HG03558 (cell line): ENCODE measurements at regions not wholly inside any gene's neighbourhood (a gene's known extent, or its start where the extent isn't known, plus 50 kb on each side); places are given as distances from the start of the nearest gene placed in this dataset.

Source experiments
- ATAC-seq: cut with Tn5 transposase; IDR thresholded peaks from one replicate; pipeline ENCODE4 v1.9.1; 2021; ENCODE audit warnings: moderate number of reproducible peaks; ENCODE audit not compliant: unreplicated experiment; ENCODE audit errors: extremely low read depth

GRCh38 chr4:81904121-81904520 lies 432.4 kb upstream of the RASGEF1B start:
- no peak for ATAC-seq

DNA sequence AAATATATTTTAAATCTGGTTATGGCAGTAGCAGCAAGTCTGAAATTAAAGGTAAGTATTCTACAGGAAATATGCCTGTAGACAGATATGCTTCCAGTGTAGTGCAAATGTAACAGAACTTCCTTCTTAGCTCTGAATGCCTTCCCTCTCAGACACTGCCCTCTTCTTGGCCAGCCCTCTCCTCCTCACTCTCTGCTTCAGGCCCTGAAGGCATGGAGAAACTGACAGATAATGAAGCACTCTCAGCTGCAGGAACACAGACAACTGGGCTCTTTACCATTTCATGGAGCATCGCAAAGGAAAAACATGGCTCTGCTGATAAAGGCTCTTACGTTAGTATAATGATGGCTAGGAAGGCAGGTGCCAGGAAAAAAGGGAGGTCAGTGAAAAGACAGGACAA lies 431.5 kb upstream of the RASGEF1B start:
- no peak for ATAC-seq

DNA sequence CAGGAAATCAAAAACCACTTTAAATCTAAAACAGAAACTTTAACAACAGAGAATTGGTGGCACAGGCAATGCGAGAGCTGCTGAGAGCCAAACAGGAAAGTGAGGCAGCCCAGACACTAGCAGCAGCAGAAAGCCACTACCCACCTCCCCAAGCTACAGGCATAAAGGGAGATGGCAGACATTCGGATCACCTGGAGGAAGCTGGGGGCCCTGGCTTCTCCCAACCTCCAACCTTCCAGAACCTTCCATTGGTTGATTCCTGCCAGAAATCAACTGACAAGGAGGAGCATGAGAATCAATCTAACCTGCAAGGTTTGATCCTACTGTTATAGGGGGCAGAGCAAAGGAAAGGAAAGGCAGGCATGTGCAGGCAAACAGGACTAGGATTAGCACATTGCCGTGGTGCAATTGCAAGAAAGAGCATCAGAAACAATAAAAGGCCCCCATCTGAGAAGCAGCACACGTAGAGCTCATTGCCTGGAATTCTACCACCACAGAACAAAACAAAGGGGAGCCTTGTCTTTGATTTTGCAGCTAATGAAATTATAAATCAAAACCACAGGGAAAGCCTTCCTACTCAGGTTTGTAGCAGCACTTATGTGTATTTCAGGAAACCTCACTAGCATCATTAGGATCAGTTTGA lies 427.3 kb upstream of the RASGEF1B start:
- ATAC-seq: no peak

- no peak for ATAC-seq
Observed at GRCh38 chr4:81896936-81897335, 425.2 kb upstream of the RASGEF1B start.

GRCh38 chr4:81891005-81891996 lies 419.6 kb upstream of the RASGEF1B start:
- ATAC-seq: no peak

- ATAC-seq: no peak
Observed at GRCh38 chr4:81884986-81885385, 413.3 kb upstream of the RASGEF1B start.

GRCh38 chr4:81883530-81884450 lies 412.1 kb upstream of the RASGEF1B start:
- no peak for ATAC-seq

DNA sequence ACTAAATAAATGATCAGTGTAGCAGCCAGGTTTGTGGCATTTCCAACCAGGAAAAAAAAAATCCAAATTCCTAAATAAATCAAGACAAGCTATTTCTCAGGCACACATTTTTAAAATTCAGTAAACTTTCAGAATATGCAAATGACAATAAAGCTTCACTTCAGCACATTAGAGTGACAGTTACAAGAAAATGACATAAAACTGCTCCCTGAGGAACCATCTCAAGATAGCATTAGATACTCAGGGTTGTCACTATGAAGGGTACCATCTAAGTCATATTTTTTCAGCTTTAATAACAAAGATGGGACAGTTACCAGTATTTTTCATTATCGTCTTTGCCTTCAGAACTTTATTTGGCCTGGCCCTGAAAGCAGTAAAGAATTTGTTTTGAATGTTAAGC lies 411.3 kb upstream of the RASGEF1B start:
- ATAC-seq: no peak

- no peak for ATAC-seq
Observed at GRCh38 chr4:81881855-81882621, 410.3 kb upstream of the RASGEF1B start.

DNA sequence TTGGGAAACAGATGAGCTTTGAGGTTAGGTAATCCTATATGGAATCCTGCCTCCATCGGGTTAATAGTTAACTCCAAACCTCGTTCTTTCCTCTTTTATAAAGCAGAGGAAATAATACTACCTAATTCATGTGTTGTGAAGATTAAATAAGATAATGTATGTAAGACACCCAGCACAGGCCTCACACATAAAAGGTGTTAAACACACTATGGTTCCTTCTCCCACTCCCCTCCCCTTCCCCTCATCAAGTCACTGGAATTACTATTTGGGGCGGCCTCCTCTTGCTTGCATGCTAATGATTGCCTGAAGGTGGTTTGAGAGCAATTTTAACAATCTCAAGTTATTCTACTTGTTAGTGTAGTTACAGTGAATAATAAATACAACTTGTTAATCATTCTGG lies 404.4 kb upstream of the RASGEF1B start:
- ATAC-seq: no peak

DNA sequence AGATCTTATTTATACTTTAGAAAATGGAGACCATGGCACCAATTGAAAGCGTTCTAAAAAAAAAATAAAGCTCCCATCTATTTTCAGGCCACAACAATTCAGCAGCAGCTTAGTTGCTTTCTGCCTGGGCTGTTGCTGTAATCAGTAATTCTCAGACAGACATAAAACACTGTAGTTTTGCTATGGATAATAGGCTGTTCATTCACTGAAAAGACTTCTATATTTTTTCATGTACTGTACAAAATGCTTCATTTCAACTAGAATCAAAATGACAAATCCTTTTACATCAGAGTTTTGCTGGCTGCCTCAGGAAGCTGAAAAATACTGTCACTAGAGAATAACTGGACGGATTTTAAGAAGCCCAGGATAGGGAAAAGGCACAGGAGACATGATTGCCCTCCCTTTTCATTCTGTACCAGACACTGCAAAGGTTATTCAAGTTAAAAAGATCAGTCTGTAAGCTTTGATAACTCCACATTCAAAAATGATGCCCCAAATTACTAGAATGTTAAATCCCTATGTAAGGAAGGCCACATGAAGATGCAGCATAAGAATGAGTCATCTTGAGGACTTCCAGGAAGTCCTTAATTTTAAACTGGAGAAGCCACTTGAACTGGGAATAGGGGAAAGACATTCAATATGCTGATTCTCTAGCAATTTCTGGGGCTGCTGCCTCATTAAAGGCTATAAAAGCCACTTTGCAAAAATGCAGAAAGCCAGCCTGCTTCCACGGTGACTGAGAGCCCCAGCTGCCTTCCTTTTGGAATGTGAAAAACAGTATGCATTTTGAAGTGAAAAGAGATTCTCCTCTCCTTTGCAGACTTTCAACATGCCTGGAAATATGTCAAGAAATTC lies 403.2 kb upstream of the RASGEF1B start:
- ATAC-seq: no peak

DNA sequence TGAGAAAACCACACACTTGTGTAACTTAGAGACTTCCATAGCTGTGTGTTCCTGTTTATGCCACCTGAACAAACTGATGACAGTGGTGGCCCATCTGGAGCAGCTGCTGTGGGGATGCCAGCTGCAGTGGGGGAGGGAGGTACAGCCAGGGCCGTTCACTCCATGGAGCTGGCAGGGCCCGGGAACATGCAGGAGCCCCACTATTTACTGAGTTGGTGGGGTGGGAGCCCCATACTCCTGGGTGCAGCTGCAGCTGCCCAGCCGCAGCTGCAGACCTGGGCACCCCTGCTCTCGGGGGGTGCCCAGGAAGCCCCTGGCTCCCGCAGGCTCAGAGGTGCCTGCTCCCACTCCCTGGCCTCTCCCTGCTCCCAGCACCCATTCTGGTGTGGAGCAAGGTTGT lies 398.6 kb upstream of the RASGEF1B start:
- no peak for ATAC-seq

GRCh38 chr4:81860111-81860510 lies 388.4 kb upstream of the RASGEF1B start:
- ATAC-seq: no peak

DNA sequence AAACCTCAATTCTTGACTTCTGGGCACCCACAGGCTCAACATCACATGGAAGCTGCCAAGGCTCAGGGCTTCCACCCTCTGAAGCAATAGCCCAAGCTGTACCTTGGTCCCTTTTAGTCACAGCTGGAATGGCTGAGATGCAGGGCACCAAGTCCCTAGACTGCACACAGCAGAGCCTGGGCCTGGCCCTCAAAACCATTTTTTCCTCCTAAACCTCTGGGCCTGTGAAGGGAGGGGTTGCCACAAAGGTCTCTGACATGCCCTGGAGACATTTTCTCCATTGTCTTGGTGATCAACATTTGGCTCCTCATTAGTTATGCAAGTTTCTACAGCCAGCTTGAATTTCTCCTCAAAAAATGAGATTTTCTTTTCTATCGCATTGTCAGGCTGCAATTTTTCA lies 382.7 kb upstream of the RASGEF1B start:
- no peak for ATAC-seq

DNA sequence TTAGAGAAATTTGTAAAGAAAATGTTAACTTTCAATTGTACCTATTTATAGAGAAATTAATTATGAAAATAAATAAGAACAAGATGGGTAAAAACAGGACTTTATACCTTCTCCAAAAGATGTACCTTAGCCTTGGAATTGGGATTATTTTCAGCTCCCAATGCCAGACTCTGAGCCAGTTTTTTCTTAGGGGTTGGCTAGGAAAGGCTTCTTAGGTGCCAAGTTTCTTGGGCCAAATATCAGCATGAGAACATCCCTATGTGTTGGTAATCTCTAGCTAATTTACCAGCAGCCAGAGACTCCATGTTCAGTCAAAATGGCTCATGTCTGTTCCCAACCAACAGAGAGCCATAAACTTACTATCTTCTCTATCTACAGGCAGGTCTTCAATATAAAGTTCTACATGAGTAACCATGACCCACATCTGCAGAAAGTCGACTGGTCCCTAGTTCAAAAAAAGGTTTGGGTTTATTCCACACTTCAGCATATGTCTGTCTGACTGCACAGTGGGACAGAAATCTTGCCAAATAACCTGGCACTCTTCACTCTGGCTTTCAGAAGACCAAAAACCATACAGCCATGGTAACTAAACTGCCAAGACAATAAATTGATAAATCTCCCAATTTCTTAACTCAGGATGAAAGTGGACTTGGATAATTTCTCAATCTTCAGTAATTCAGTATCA lies 380.5 kb upstream of the RASGEF1B start:
- ATAC-seq: no peak

DNA sequence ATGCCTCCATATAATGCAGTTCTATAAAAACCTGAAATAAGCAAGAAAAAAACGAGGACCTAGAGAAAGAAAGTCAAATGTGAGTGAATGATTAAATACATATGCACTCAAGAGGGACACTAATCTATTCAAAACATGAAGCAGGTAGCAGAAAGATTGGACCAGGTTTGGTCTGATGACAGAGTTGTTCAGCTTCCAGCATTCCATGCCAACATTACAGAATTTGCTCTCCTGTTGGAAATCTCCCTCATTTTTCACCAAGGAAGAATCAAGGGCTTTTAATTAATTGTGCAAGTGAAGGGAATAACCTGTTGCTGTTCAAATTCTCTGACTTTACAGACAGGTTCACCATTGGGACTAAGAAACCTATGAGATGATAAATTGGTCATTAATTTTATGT lies 379.0 kb upstream of the RASGEF1B start:
- ATAC-seq: no peak

GRCh38 chr4:81845761-81846160 lies 374.1 kb upstream of the RASGEF1B start:
- no peak for ATAC-seq

DNA sequence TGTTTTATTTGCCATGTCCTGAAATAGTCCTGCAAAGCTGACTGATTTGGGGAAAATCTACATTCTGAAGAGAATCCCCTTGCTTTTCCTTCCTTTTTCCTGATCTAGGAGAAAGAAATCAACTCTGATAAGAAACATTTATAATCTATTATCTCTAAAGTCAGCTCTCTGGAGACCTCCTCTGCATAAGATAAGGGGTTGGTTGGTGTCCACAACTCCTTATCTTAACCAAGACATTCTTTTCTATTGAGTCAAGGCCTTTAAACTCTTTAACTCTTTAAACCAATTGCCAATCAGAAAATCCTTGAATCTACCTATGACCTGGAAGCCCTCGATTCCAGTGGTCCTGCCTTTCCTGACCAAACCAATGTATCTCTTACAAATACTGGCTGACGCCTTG lies 373.6 kb upstream of the RASGEF1B start:
- ATAC-seq: no peak
